HG03460 (cell line): ENCODE measurements at regions not wholly inside any gene's neighbourhood (a gene's known extent, or its start where the extent isn't known, plus 50 kb on each side); places are given as distances from the start of the nearest gene placed in this dataset.
"Not testable (repeated sequence)": the region's sequence is repeated elsewhere in the genome, so short reads cannot be mapped to it uniquely, and the experiment has no call there.

Experiments
- ATAC-seq: cut with Tn5 transposase; IDR thresholded peaks from one replicate; pipeline ENCODE4 v1.9.1; 2021; ENCODE audit not compliant: unreplicated experiment

- no peak for ATAC-seq
These were observed 53.5 kb downstream of the FSCB start for GRCh38 chr14:44453433-44454171.

DNA sequence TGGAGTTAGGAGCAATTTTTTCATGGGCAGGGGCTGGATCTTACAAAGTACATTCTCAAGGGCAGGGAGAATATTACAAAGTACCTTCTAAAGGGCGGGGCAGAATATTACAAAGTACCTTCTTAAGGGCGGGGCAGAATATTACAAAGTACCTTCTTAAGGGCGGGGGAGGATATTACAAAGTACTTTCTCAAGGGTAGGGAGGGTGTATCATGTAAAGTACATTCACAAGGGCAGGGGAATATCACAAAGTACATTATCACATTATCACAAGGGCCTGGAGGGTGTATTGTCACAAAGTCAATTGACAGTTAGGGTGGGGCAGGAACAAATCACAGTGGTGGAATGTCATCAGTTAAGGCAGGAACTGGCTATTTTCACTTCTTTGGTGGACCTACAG, 56.9 kb downstream of the FSCB start:
- ATAC-seq, result not testable (repeated sequence)

- ATAC-seq, result no peak
These were observed 57.4 kb downstream of the FSCB start for GRCh38 chr14:44449680-44450079.

DNA sequence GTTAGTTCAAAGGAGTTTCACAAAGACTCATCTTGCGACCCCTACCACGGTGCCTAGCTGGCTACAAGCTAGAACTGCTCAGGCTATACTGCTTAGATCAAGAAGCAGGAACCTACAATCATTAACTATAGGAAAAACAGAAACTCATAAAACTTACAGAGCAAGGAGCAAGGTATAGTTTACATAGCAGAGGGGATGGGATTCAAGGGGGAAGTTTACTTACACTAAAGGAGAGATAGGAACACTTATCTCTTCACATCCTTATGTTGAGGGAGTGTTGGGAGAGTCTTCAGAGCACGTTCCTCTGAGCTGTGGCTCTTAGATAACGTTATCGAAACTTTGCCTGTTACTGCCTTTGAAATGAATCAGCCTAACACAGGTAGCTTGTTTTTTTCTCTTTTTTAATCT, 58.1 kb downstream of the FSCB start:
- ATAC-seq, result no peak

DNA sequence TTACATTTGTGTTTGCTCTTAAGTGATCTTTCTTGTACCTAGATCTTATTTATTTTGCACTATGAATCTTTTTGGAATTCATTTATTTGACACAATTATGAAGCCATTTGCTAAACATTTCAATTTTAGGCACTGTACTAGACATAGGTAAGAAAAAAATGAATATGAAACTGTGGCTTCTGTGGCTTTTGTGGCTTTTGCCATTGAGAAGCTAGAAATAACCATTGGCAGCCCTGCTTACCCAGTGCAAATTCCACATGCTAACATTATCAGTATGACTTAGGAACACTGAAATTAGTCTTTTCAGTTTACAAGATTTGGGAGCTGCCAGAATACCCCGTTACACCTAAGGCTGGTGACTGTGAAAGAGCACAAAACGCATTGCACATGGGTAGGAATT, 60.1 kb downstream of the FSCB start:
- no peak for ATAC-seq

- ATAC-seq, result no peak
These were observed 62.6 kb downstream of the FSCB start for GRCh38 chr14:44444454-44444853.

DNA sequence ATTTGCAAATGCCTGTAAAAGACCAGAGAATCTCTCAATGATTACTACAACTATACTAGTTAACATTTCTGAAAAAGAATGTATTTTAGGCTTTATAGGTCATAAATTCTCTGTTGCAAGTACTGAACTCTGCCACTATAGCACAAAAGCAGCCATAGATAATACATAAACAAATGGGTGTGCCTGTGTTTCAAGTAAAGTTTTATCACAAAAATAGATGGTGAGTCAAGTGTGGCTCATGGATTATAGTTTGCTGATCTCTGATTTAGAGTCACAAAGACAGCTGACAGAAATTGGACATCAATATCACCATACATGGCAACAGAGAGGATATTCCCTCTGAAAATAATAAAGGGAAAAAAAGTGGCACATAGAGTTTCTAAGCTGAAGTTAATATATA, 68.1 kb downstream of the FSCB start:
- ATAC-seq, result no peak

- ATAC-seq, result no peak
These were observed 68.9 kb downstream of the FSCB start for GRCh38 chr14:44438221-44438620.

DNA sequence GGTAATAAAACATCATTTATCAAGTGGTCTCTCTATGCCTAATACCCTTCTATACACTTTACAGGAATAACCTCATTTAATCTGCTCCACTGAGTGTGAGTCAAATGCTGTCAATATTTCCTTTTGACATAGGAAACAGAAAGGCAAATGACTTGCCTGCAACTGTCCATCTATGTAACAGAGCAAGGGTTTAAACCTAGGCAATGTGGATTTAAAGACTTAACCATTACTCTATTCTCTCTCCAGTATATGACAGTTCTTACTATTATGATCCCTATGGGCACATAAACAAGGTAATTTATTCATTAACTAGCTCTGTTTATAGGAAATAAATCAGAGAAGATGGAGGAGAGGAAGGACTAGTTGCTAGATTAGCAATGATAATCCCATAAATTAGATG, 70.6 kb downstream of the FSCB start:
- no peak for ATAC-seq

DNA sequence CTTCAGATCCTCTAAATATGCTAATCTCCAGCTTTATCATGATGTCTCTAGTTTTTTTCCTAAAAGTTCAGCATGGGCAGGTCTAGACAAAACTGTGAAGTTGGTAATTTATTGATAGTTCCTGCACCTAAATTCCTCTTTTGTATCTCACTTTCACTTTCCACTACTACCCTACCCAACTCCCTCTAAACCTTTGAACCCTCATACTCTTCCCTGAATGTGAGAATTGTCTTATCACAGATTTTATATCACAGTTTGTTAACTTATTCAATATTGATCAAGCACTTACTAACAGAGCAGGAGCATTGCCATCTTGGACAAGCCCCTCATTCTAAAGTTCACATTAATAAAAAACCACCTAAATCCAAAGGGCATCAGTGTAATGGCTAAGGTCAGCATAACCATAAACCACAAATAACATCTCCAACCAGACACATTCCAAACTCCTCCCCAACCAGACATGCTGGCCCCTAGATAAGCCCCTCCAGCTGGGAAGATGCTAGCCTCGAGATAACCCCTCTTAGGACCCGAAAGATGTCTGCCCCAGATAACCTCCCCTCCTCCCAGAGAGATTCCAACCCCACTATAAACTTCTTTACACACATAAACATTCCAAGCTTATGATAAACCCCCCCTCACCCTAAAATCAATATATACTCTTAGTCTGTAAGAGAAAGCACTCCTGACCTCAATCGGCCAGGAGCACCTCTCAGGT, 78.7 kb downstream of the FSCB start:
- no peak for ATAC-seq

GRCh38 chr14:44422699-44423098, 84.4 kb downstream of the FSCB start:
- no peak for ATAC-seq

DNA sequence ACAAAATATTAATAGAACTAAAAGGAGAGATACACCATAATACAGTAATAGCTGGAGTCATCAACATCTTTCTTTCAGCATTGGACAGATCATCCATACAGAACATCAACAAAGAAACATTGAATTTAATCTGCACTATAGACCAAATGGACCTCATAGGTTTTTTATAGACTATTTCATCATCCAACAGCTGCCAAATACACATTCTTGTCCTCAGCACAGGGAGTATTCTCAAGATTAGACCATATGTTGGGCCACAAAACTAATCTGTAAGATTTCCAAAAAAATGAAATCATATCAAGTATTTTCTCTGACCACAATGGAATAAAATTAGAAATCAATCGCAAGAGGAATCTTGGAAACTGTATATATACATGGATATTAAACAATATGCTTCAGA, 86.9 kb downstream of the FSCB start:
- ATAC-seq, result no peak

DNA sequence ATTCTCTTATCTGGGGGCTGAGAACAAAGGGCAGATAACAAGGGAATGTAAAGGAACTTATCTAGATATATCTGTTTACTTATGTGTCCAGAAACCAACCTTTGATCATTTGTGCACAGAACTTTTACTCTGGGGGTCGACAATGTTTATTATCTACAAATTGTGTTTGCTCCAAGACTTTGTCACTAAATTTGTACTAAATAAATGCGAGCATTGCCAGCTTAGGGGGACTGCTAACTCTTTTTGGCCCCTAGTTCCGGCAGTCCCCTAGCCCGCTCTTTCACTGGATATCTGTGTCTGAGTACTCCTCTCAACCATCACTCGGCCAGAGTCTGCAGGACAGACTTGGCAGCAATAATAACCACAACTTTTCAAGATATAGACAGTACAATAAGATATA, 88.2 kb downstream of the FSCB start:
- no peak for ATAC-seq

GRCh38 chr14:44417809-44418208, 89.3 kb downstream of the FSCB start:
- ATAC-seq, result no peak

DNA sequence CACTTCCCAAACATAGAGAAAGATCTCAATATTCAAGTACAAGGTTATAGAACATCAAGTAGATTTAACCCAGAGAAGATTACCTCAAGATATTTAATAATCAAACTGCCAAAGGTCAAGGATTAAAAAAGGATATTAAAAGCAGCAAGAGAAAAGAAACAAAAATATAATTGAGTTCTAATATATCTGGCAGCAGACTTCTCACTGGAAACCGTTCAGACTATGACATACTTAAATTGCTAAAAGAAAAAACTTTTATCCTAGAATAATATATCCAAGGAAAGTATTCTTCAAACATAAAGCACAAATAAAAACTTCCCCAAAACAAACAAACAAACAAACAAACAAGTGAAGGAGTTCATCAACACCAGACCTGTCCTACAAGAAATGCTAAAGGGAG, 92.4 kb downstream of the FSCB start:
- no peak for ATAC-seq

DNA sequence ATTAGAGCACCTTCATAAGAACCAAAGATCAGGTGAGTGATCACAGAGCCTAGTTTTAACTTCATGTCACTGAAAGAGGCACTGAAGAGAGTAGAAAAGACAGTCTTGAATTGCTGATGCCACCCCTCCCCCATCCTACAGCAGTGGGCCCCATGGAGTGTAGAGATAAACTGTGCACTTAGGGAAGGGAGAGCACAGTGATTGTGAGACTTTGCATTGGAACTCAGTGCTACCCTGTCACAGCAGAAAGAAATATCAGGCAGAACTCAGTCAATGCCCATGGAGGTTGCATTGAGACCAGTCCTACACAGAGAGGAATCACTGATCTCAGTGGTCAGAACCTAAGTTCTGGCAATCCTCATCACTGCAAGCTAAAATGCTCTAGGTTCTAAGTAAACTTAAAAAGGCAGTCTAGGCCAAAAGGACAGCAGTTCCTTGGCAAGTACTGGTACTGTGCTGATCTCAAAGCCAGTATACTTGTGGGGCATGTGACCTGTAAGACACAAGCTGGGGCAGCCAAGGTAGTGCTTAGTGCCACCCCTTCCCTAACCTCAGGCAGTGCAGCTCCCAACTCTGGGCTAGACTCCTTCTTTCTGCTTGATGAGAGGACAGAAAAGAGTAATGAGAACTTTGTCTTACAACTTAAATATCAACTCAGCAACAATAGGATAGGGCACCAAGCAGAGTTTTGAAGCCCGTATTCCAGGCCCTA, 94.1 kb downstream of the FSCB start:
- ATAC-seq, result no peak

DNA sequence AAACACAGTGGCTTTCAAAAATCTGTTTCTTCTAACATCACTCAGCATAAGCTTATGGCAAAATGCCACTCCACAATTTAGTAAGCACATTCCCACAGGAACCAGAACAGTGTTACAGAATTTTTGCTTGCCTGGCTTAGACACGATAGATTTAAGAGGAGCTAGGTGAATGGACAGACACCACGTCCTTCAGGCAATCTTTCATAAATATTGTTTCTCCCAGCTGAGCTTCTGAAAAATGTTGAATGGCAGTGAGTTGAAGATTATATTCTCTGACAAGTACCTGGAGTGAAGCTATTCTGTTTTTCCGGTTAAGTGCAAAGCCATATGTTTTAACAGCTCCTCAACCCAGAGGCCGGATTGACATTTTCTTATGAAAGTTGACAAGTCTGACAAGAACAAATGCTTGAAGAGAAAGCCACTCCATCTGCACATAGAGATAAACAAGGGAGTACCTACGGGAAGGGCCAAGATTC, 102.0 kb downstream of the FSCB start:
- no peak for ATAC-seq

DNA sequence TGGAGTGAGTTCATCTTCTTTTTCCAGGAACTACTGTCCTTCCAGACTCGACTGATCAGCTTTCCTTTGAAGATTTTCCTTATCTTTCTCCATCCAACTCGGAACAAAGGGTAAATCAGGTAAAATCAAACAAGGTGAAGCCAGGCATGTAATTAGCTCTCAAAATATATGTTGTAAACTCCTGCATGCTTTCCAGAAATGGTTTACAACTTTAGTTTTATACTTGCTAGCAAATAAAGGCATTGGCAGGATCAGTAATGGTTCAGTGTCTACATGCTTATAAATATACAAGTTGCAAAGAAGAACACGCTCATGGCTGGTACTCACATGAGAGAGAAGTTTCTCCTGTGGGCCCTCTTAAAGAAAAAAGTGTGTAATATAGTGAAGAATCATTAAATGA, 102.5 kb downstream of the FSCB start:
- no peak for ATAC-seq

DNA sequence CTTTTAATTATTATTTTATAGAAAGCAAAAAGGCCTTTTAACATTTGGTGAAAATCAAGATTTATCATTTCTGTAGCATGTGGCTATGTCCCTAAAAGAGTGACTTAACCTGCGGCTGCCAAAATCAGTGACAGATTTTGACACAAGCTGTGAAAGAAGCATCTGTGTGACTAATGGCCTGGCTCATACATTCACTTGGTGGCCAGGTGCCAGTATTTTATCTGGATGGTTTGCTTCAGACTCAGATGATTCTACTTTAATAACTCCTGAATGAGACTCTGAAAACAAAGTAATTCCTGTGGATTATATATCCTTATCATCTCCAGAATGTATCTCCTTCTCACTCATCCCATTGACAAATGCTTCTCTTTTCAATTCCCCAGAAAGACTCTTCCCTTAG, 103.0 kb downstream of the FSCB start:
- no peak for ATAC-seq

GRCh38 chr14:44403193-44403592, 103.9 kb downstream of the FSCB start:
- ATAC-seq, result no peak

GRCh38 chr14:44396226-44396625, 110.9 kb downstream of the FSCB start:
- ATAC-seq, result no peak

DNA sequence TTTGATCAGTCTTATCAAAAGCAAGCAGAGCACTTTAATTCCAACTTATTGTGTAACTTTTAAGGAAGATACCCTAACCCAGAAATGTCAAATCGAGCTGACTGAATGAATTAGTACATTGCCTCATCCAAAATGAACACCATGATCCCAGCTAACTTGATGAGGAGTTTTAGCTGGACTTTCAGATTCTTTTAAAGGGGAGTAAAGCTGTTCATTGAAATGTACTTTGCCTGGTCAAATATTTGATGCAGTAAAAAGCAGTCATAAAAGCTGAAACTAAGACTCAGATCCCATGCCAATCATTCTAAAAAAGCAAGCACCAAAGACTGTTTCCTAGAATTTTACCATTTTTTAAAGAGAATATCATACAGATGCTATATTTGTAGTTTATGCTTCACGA, 114.1 kb downstream of the FSCB start:
- no peak for ATAC-seq
